ENCODE measurements at regions not wholly inside any gene's neighbourhood (a gene's known extent, or its start where the extent isn't known, plus 50 kb on each side); places are given as distances from the start of the nearest gene placed in this dataset.

GRCh38 chr13:26853323-26853722 is 92.7 kb upstream of the GPR12 start:
- Histone ChIP-seq H3K79me2 (ENCODE audit: control insufficient read depth, insufficient read depth, low read length) (no peaks in the 10 kb centered on the region), H3K27ac (ENCODE audit: control insufficient read depth, insufficient read depth) (no peak overlapping the region), H3K9ac (ENCODE audit: control insufficient read depth, insufficient read depth, low read length) (no peak overlapping the region), H3K27me3 (replicated peaks in 1 of 2; ENCODE audit: control insufficient read depth in 2 of 2, insufficient read depth in 2 of 2, low read length in 1 of 2) (no peaks in the 10 kb centered on the region; a peak in 2 of 4 replicates), H3K9me3 (replicated peaks; ENCODE audit: control insufficient read depth, insufficient read depth, low read length) (no peaks in the 10 kb centered on the region), H4K20me1 (ENCODE audit: control insufficient read depth, insufficient read depth) (no peaks in the 10 kb centered on the region), H2AFZ (ENCODE audit: control insufficient read depth, low read depth, low read length) (no peak overlapping the region), H3K4me1 (ENCODE audit: control insufficient read depth, insufficient read depth, low read length) (no peaks in the 10 kb centered on the region), H3K36me3 (ENCODE audit: control insufficient read depth in 2 of 2, insufficient read depth in 2 of 2, low read length in 1 of 2) (no peaks in the 10 kb centered on the region), H3K4me3 (no peak overlapping the region), H3K4me2 (ENCODE audit: control insufficient read depth, insufficient read depth) (no peak overlapping the region)
- DNase-seq (ENCODE audit: low read depth, low spot score) (no peak), ATAC-seq (no peak), FAIRE-seq (no peak)
- ChIA-PET RAD21 (ENCODE audit: unreplicated experiment) (no interaction called here), SMC1A (ENCODE audit: uncharacterized antibody, unreplicated experiment) (no interaction called here), CTCF (no interaction called here), POLR2A (no interaction called here)
- TF ChIP-seq HDAC2 (IDR thresholded peaks at IDR 0.05), result no peak
- no peak for TF ChIP-seq BHLHE40 (IDR thresholded peaks at IDR 0.05; ENCODE audit: borderline replicate concordance in 1 of 2, low read depth in 2 of 2, low read length in 1 of 2)
- TF ChIP-seq FOS (IDR thresholded peaks at IDR 0.05; ENCODE audit: borderline replicate concordance, extremely low read depth, insufficient read length), result no peak
- TF ChIP-seq HSF1 (IDR thresholded peaks at IDR 0.05; ENCODE audit: low read depth, low read length), result no peak
- no peak for TF ChIP-seq SMAD1 (IDR thresholded peaks at IDR 0.05; ENCODE audit: low read depth, partially characterized antibody)
- TF ChIP-seq SIX5 (IDR thresholded peaks at IDR 0.05; ENCODE audit: low read depth, low read length, severe bottlenecking), result no peak
- TF ChIP-seq SPI1 (IDR thresholded peaks at IDR 0.05; ENCODE audit: borderline replicate concordance, insufficient read depth, low read depth, low read length), result no peak
- no peak for TF ChIP-seq CBFB (IDR thresholded peaks at IDR 0.05; ENCODE audit: low read depth)
- TF ChIP-seq KLF5 (IDR thresholded peaks at IDR 0.05; ENCODE audit: partially characterized antibody), result no peak
- TF ChIP-seq TCF12 (IDR thresholded peaks at IDR 0.05; ENCODE audit: low read depth, low read length), result no peak
- TF ChIP-seq ZNF217 (IDR thresholded peaks at IDR 0.05), result no peak
- TF ChIP-seq POLR2AphosphoS2 (IDR thresholded peaks at IDR 0.05; ENCODE audit: low read depth, low read length), result no peak
- TF ChIP-seq POLR2AphosphoS5 (IDR thresholded peaks at IDR 0.05; ENCODE audit: low read length), result no peak
- TF ChIP-seq MAX (IDR thresholded peaks at IDR 0.05; ENCODE audit: low read depth, low read length), result no peak
- TF ChIP-seq NFXL1 (IDR thresholded peaks at IDR 0.05; ENCODE audit: borderline replicate concordance), result no peak
- TF ChIP-seq LARP7 (IDR thresholded peaks at IDR 0.05), result no peak
- TF ChIP-seq RFX5 (IDR thresholded peaks at IDR 0.05; ENCODE audit: low read depth, low read length), result no peak
- no peak for TF ChIP-seq STAT1 (conservative IDR thresholded peaks at IDR 0.05)
- WGBS (ENCODE audit: insufficient coverage, insufficient replicate concordance, low lambda C conversion rate, missing lambda C conversion rate), result 25% methylated on average over 2 of the region's 2 CpGs
- no TSS peak for BruUV-seq (replicated peaks)
- in situ Hi-C loops (cut with MboI), result no loop called here
- intact Hi-C loops (cut with micrococcal nuclease; ENCODE audit: unreplicated experiment), result no loop called here

Measured in GM12878 (cell line).